IPS-15b (cell line): ENCODE measurements at regions not wholly inside any gene's neighbourhood (a gene's known extent, or its start where the extent isn't known, plus 50 kb on each side); places are given as distances from the start of the nearest gene placed in this dataset.

ENCODE experiments used
- H3K27me3 ChIP-seq: one replicate; pipeline ENCODE4 v1.6.1; 2013; ENCODE audit warnings: low read length; ENCODE audit not compliant: control insufficient read depth, insufficient read depth
- H3K36me3 ChIP-seq: one replicate; pipeline ENCODE4 v1.6.1; 2013; ENCODE audit warnings: low read length; ENCODE audit not compliant: control insufficient read depth, insufficient read depth
- H3K4me1 ChIP-seq: one replicate; pipeline ENCODE4 v1.6.1; 2013; ENCODE audit warnings: mild to moderate bottlenecking, low read length; ENCODE audit not compliant: control insufficient read depth, insufficient read depth
- H3K4me3 ChIP-seq: one replicate; pipeline ENCODE4 v1.5.1; 2013; ENCODE audit warnings: low read depth, low read length
- H3K9ac ChIP-seq: one replicate; pipeline ENCODE4 v1.6.1; 2013; ENCODE audit warnings: low read depth, mild to moderate bottlenecking, low read length
- H3K9me3 ChIP-seq: one replicate; pipeline ENCODE4 v1.6.1; 2013; ENCODE audit warnings: mild to moderate bottlenecking, low read length; ENCODE audit not compliant: control insufficient read depth, insufficient read depth

- peaks cover 35% of the 10 kb centered on the region for H3K9me3 ChIP-seq
- no peak overlapping the region for H3K4me3 ChIP-seq
- H3K4me1 ChIP-seq, result no peaks in the 10 kb centered on the region
- no peaks in the 10 kb centered on the region for H3K36me3 ChIP-seq
- no peak overlapping the region for H3K9ac ChIP-seq
- H3K27me3 ChIP-seq, result no peaks in the 10 kb centered on the region
These were observed 537.6 kb downstream of the TBC1D22A start for GRCh38 chr22:47299863-47300697.

DNA sequence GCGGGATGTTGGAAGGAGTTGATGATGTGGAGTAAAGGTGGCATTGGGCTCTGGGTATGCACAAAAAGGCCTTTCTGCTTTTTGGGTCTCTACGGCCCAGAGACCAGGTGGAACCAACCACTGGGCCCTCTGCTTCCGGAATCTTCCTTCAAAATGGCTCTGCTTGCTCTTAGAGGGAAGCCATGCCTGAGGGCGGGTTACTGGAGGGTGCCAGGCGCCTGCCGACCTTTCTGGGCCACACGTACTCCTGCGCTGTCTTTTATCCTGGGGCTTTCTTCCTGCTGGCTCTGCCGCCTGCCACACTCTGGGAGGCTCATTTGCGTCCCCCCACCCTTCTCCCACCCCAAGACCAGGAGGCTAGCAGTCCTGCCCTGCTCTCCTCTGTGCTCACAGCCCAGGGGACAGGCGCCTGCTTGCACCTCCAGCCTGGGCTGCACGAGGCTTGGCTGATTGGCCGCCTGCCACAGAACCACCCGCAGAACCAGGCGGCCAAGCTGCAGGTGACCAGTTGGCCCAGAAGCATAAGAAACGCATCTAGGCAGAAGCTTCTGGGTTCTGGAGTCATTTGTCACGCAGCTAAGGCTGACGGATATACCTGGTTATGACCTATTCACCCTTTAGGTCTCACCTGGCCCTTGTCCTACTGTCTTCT, 536.9 kb downstream of the TBC1D22A start:
- Histone ChIP-seq H3K9me3 (peaks cover 37% of the 10 kb centered on the region), H3K27me3 (no peaks in the 10 kb centered on the region), H3K36me3 (no peaks in the 10 kb centered on the region), H3K9ac (no peak overlapping the region), H3K4me3 (no peak overlapping the region), H3K4me1 (no peaks in the 10 kb centered on the region)

- H3K36me3 ChIP-seq, result no peaks in the 10 kb centered on the region
- no peaks in the 10 kb centered on the region for H3K27me3 ChIP-seq
- H3K9ac ChIP-seq, result no peak overlapping the region
- H3K4me1 ChIP-seq, result no peaks in the 10 kb centered on the region
- no peak overlapping the region for H3K4me3 ChIP-seq
- peaks cover 34% of the 10 kb centered on the region for H3K9me3 ChIP-seq
These were observed 535.8 kb downstream of the TBC1D22A start for GRCh38 chr22:47298017-47298785.

- H3K27me3 ChIP-seq, result no peaks in the 10 kb centered on the region
- H3K4me3 ChIP-seq, result no peak overlapping the region
- H3K9ac ChIP-seq, result no peak overlapping the region
- no peaks in the 10 kb centered on the region for H3K36me3 ChIP-seq
- no peaks in the 10 kb centered on the region for H3K4me1 ChIP-seq
- peaks cover 28% of the 10 kb centered on the region for H3K9me3 ChIP-seq
These were observed 535.0 kb downstream of the TBC1D22A start for GRCh38 chr22:47297261-47298016.

- Histone ChIP-seq H3K36me3 (no peaks in the 10 kb centered on the region), H3K27me3 (no peaks in the 10 kb centered on the region), H3K9me3 (peaks cover 35% of the 10 kb centered on the region), H3K9ac (no peak overlapping the region), H3K4me3 (no peak overlapping the region), H3K4me1 (no peaks in the 10 kb centered on the region)
These were observed 534.2 kb downstream of the TBC1D22A start for GRCh38 chr22:47296405-47297260.

- Histone ChIP-seq H3K9me3 (peaks cover 35% of the 10 kb centered on the region), H3K36me3 (no peaks in the 10 kb centered on the region), H3K9ac (no peak overlapping the region), H3K27me3 (no peaks in the 10 kb centered on the region), H3K4me3 (no peak overlapping the region), H3K4me1 (no peaks in the 10 kb centered on the region)
These were observed 533.5 kb downstream of the TBC1D22A start for GRCh38 chr22:47295982-47296381.

GRCh38 chr22:47295226-47295901, 532.9 kb downstream of the TBC1D22A start:
- Histone ChIP-seq H3K4me1 (no peaks in the 10 kb centered on the region), H3K27me3 (no peaks in the 10 kb centered on the region), H3K9me3 (peaks cover 35% of the 10 kb centered on the region), H3K4me3 (no peak overlapping the region), H3K9ac (no peak overlapping the region), H3K36me3 (no peaks in the 10 kb centered on the region)

- Histone ChIP-seq H3K4me1 (no peaks in the 10 kb centered on the region), H3K9me3 (peaks cover 35% of the 10 kb centered on the region), H3K27me3 (no peaks in the 10 kb centered on the region), H3K4me3 (no peak overlapping the region), H3K9ac (no peak overlapping the region), H3K36me3 (no peaks in the 10 kb centered on the region)
These were observed 532.1 kb downstream of the TBC1D22A start for GRCh38 chr22:47294576-47294975.

- Histone ChIP-seq H3K36me3 (no peaks in the 10 kb centered on the region), H3K27me3 (no peaks in the 10 kb centered on the region), H3K9me3 (peaks cover 35% of the 10 kb centered on the region), H3K4me1 (no peaks in the 10 kb centered on the region), H3K9ac (no peak overlapping the region), H3K4me3 (no peak overlapping the region)
These were observed 531.7 kb downstream of the TBC1D22A start for GRCh38 chr22:47294222-47294532.

DNA sequence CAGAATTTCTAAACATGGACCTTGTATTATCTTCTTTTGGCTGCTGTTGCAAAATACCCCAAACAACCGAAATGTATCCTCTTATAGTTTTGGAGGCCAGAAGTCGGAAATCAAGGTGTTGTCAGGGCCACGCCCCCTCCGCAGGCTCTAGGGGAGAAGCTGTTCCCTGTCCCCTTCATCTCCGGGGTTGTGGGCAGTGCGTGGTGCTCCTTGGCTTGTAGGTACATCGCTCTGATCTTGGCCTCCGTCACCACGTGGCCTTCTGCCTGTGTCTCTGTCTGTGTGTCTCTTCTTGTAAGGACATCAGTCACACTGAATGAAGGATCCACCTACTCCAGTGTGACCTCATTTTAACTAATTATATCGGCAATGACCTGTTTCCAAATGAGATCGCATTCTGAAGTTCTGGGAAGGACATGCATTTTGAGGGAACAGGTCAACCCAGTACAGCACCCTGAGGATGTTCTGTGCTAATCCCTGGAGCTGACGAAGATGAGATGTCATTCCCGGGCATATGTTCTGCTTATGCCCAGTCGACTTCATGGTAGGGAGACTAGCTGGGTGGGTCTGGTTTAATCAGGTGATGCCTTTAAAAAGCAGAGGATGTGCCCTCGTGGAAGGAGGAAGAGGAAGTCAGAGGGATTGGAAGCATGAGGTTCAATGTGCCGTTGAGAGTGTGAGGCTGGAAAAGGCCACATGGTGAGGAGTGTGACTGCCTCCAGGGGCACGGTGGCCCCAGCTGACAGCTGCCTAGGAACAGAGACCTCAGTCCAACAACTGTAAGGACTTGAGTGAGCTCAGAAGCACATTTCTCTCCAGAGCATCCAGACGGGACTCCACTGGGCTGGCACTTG, 531.1 kb downstream of the TBC1D22A start:
- no peak overlapping the region for H3K4me3 ChIP-seq
- peaks cover 34% of the 10 kb centered on the region for H3K9me3 ChIP-seq
- H3K27me3 ChIP-seq, result no peaks in the 10 kb centered on the region
- no peaks in the 10 kb centered on the region for H3K4me1 ChIP-seq
- no peaks in the 10 kb centered on the region for H3K36me3 ChIP-seq
- H3K9ac ChIP-seq, result no peak overlapping the region
